ENCODE measurements at regions not wholly inside any gene's neighbourhood (a gene's known extent, or its start where the extent isn't known, plus 50 kb on each side); places are given as distances from the start of the nearest gene placed in this dataset.
"Not testable (repeated sequence)": the region's sequence is repeated elsewhere in the genome, so short reads cannot be mapped to it uniquely, and the experiment has no call there.

- Mint-ChIP-seq H3K27me3 (no peaks in the 10 kb centered on the region), H3K4me3 (no peak overlapping the region), H3K36me3 (ENCODE audit: low read depth) (no peaks in the 10 kb centered on the region), H3K27ac (no peak overlapping the region), H3K4me1 (ENCODE audit: low read depth) (no peaks in the 10 kb centered on the region), H3K9me3 (peaks cover 35% of the 10 kb centered on the region)
- intact Hi-C loops (cut with micrococcal nuclease) = no loop called here
These were observed 1160.7 kb downstream of the CNTNAP5 start for GRCh38 chr2:125185691-125186270.

- H3K4me3 Mint-ChIP-seq = no peak overlapping the region
- H3K27me3 Mint-ChIP-seq = no peaks in the 10 kb centered on the region
- intact Hi-C loops (cut with micrococcal nuclease) = no loop called here
- no peaks in the 10 kb centered on the region for H3K36me3 Mint-ChIP-seq (ENCODE audit: low read depth)
- no peak overlapping the region for H3K27ac Mint-ChIP-seq
- peaks cover 18% of the 10 kb centered on the region for H3K9me3 Mint-ChIP-seq
- H3K4me1 Mint-ChIP-seq (ENCODE audit: low read depth) = no peaks in the 10 kb centered on the region
These were observed 1182.3 kb downstream of the CNTNAP5 start for GRCh38 chr2:125207431-125207830.

- peaks cover 50% of the 10 kb centered on the region for H3K9me3 Mint-ChIP-seq
- H3K27ac Mint-ChIP-seq = no peak overlapping the region
- H3K4me3 Mint-ChIP-seq = no peak overlapping the region
- no peaks in the 10 kb centered on the region for H3K36me3 Mint-ChIP-seq (ENCODE audit: low read depth)
- intact Hi-C loops (cut with micrococcal nuclease) = no loop called here
- H3K27me3 Mint-ChIP-seq = no peaks in the 10 kb centered on the region
- H3K4me1 Mint-ChIP-seq (ENCODE audit: low read depth) = no peaks in the 10 kb centered on the region
These were observed 1191.2 kb downstream of the CNTNAP5 start for GRCh38 chr2:125216321-125216720.

GRCh38 chr2:125224188-125224587, 1199.1 kb downstream of the CNTNAP5 start:
- no peak overlapping the region for H3K27ac Mint-ChIP-seq
- no peaks in the 10 kb centered on the region for H3K27me3 Mint-ChIP-seq
- H3K4me1 Mint-ChIP-seq (ENCODE audit: low read depth) = no peaks in the 10 kb centered on the region
- H3K9me3 Mint-ChIP-seq = peaks cover 44% of the 10 kb centered on the region
- intact Hi-C loops (cut with micrococcal nuclease) = no loop called here
- H3K36me3 Mint-ChIP-seq (ENCODE audit: low read depth) = no peaks in the 10 kb centered on the region
- no peak overlapping the region for H3K4me3 Mint-ChIP-seq

- peaks cover 37% of the 10 kb centered on the region for H3K9me3 Mint-ChIP-seq
- intact Hi-C loops (cut with micrococcal nuclease) = no loop called here
- no peak overlapping the region for H3K27ac Mint-ChIP-seq
- H3K27me3 Mint-ChIP-seq = no peaks in the 10 kb centered on the region
- H3K4me3 Mint-ChIP-seq = no peak overlapping the region
- no peaks in the 10 kb centered on the region for H3K36me3 Mint-ChIP-seq (ENCODE audit: low read depth)
- no peaks in the 10 kb centered on the region for H3K4me1 Mint-ChIP-seq (ENCODE audit: low read depth)
These were observed 1199.7 kb downstream of the CNTNAP5 start for GRCh38 chr2:125224830-125225229.

- H3K4me1 Mint-ChIP-seq (ENCODE audit: low read depth) = no peaks in the 10 kb centered on the region
These were observed 1202.8 kb downstream of the CNTNAP5 start for GRCh38 chr2:125227843-125228392.

GRCh38 chr2:125240870-125241269, 1215.8 kb downstream of the CNTNAP5 start:
- H3K4me1 Mint-ChIP-seq (ENCODE audit: low read depth) = no peaks in the 10 kb centered on the region
- H3K27me3 Mint-ChIP-seq = no peaks in the 10 kb centered on the region
- no peaks in the 10 kb centered on the region for H3K36me3 Mint-ChIP-seq (ENCODE audit: low read depth)
- no peak overlapping the region for H3K27ac Mint-ChIP-seq
- H3K9me3 Mint-ChIP-seq = peaks cover 14% of the 10 kb centered on the region
- intact Hi-C loops (cut with micrococcal nuclease) = no loop called here
- H3K4me3 Mint-ChIP-seq = no peak overlapping the region

More at GRCh38 chr2:125227843-125228392, 1202.8 kb downstream of the CNTNAP5 start:
- H3K9me3 Mint-ChIP-seq = peaks cover 6% of the 10 kb centered on the region
- no peak overlapping the region for H3K4me3 Mint-ChIP-seq
- H3K27ac Mint-ChIP-seq = no peak overlapping the region
- no peaks in the 10 kb centered on the region for H3K36me3 Mint-ChIP-seq (ENCODE audit: low read depth)
- no peaks in the 10 kb centered on the region for H3K27me3 Mint-ChIP-seq
- intact Hi-C loops (cut with micrococcal nuclease) = no loop called here

GRCh38 chr2:125243074-125243473, 1218.0 kb downstream of the CNTNAP5 start:
- H3K4me1 Mint-ChIP-seq (ENCODE audit: low read depth) = no peaks in the 10 kb centered on the region
- no peak overlapping the region for H3K27ac Mint-ChIP-seq
- no peaks in the 10 kb centered on the region for H3K27me3 Mint-ChIP-seq
- peaks cover 14% of the 10 kb centered on the region for H3K9me3 Mint-ChIP-seq
- no peaks in the 10 kb centered on the region for H3K36me3 Mint-ChIP-seq (ENCODE audit: low read depth)
- intact Hi-C loops (cut with micrococcal nuclease) = no loop called here
- no peak overlapping the region for H3K4me3 Mint-ChIP-seq

GRCh38 chr2:125254010-125254409, 1228.9 kb downstream of the CNTNAP5 start:
- Mint-ChIP-seq H3K27ac (no peak overlapping the region), H3K4me1 (ENCODE audit: low read depth) (no peaks in the 10 kb centered on the region), H3K9me3 (no peaks in the 10 kb centered on the region), H3K4me3 (no peak overlapping the region), H3K27me3 (no peaks in the 10 kb centered on the region), H3K36me3 (ENCODE audit: low read depth) (no peaks in the 10 kb centered on the region)
- intact Hi-C loops (cut with micrococcal nuclease) = no loop called here

- no peaks in the 10 kb centered on the region for H3K36me3 Mint-ChIP-seq (ENCODE audit: low read depth)
- H3K27me3 Mint-ChIP-seq = no peaks in the 10 kb centered on the region
These were observed 1234.4 kb downstream of the CNTNAP5 start for GRCh38 chr2:125259451-125259850.

GRCh38 chr2:125260366-125260930, 1235.4 kb downstream of the CNTNAP5 start:
- not testable (repeated sequence) for H3K4me3 Mint-ChIP-seq, H3K27me3 Mint-ChIP-seq, H3K27ac Mint-ChIP-seq

More at GRCh38 chr2:125259451-125259850, 1234.4 kb downstream of the CNTNAP5 start:
- intact Hi-C loops (cut with micrococcal nuclease) = no loop called here
- no peak overlapping the region for H3K4me3 Mint-ChIP-seq
- no peak overlapping the region for H3K27ac Mint-ChIP-seq
- H3K9me3 Mint-ChIP-seq = peaks cover 16% of the 10 kb centered on the region
- H3K4me1 Mint-ChIP-seq (ENCODE audit: low read depth) = no peaks in the 10 kb centered on the region

GRCh38 chr2:125264453-125264852, 1239.4 kb downstream of the CNTNAP5 start:
- intact Hi-C loops (cut with micrococcal nuclease) = no loop called here
- Mint-ChIP-seq H3K27me3 (no peaks in the 10 kb centered on the region), H3K27ac (no peak overlapping the region), H3K36me3 (ENCODE audit: low read depth) (no peaks in the 10 kb centered on the region), H3K4me1 (ENCODE audit: low read depth) (no peaks in the 10 kb centered on the region), H3K9me3 (peaks cover 12% of the 10 kb centered on the region), H3K4me3 (no peak overlapping the region)

More at GRCh38 chr2:125260366-125260930, 1235.4 kb downstream of the CNTNAP5 start:
- H3K9me3 Mint-ChIP-seq = peaks cover 16% of the 10 kb centered on the region
- H3K4me1 Mint-ChIP-seq (ENCODE audit: low read depth); H3K36me3 Mint-ChIP-seq (ENCODE audit: low read depth); intact Hi-C loops (cut with micrococcal nuclease): not testable (repeated sequence)

GRCh38 chr2:125267683-125268082, 1242.6 kb downstream of the CNTNAP5 start:
- no peaks in the 10 kb centered on the region for H3K36me3 Mint-ChIP-seq (ENCODE audit: low read depth)
- H3K4me3 Mint-ChIP-seq = no peak overlapping the region
- H3K4me1 Mint-ChIP-seq (ENCODE audit: low read depth) = no peaks in the 10 kb centered on the region
- peaks cover 11% of the 10 kb centered on the region for H3K9me3 Mint-ChIP-seq
- H3K27ac Mint-ChIP-seq = no peak overlapping the region
- no peaks in the 10 kb centered on the region for H3K27me3 Mint-ChIP-seq
- intact Hi-C loops (cut with micrococcal nuclease) = no loop called here

- intact Hi-C loops (cut with micrococcal nuclease) = no loop called here
- Mint-ChIP-seq H3K4me3 (no peak overlapping the region), H3K36me3 (ENCODE audit: low read depth) (no peaks in the 10 kb centered on the region), H3K9me3 (peaks cover 20% of the 10 kb centered on the region), H3K27ac (no peak overlapping the region), H3K4me1 (ENCODE audit: low read depth) (no peaks in the 10 kb centered on the region), H3K27me3 (no peaks in the 10 kb centered on the region)
These were observed 1247.6 kb downstream of the CNTNAP5 start for GRCh38 chr2:125272651-125273050.

GRCh38 chr2:125274718-125275117, 1249.6 kb downstream of the CNTNAP5 start:
- Mint-ChIP-seq H3K4me1 (ENCODE audit: low read depth) (no peaks in the 10 kb centered on the region), H3K27me3 (no peaks in the 10 kb centered on the region), H3K4me3 (no peak overlapping the region), H3K27ac (no peak overlapping the region), H3K36me3 (ENCODE audit: low read depth) (no peaks in the 10 kb centered on the region), H3K9me3 (peaks cover 20% of the 10 kb centered on the region)
- intact Hi-C loops (cut with micrococcal nuclease) = no loop called here
